PFSK-1 (cell line): ENCODE measurements at regions not wholly inside any gene's neighbourhood (a gene's known extent, or its start where the extent isn't known, plus 50 kb on each side); places are given as distances from the start of the nearest gene placed in this dataset.

Source experiments
- SIN3A ChIP-seq: IDR thresholded peaks from 2 replicates; pipeline ENCODE4 v1.6.1; 2012; ENCODE audit warnings: mild to moderate bottlenecking, low read length, moderate library complexity, borderline replicate concordance; ENCODE audit not compliant: insufficient read depth
- TAF1 ChIP-seq: IDR thresholded peaks from 2 replicates; pipeline ENCODE4 v1.6.1; 2012; ENCODE audit warnings: low read length, control low read depth, borderline replicate concordance; ENCODE audit not compliant: insufficient read depth

DNA sequence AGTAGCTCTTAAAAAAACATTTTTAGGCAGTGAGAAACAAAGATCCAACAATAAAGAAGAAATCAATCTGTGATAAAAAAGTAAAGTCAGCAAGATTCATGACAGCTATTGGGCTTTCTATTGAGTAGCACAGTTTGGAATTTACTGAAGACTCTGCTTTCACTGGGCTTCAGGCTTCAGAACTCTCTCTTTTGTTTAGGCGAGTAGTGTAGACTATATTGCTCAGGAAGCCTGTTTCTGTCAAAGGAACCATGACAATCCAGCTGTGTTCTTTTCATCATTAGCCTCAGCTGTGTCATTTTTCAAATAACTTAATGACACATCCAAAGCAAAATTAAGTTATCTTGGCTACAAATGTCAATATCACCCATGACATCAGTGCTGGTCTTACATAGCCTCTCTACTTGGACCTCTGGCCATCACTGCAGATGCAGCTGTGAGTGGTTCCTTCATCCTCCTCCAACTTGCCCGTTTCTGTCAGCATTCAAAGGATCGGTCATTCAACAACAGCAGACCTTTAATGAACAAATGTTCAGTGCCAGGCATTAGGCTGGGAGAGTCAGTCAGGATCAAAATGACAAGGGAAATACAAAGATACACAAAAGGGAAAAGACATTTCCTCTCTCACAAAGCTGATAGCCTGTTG, 332.8 kb upstream of the MTNR1B start:
- no peak for TF ChIP-seq SIN3A
- TF ChIP-seq TAF1, result no peak
